Omental fat pad (tissue), 3 donors: ENCODE measurements at regions not wholly inside any gene's neighbourhood (a gene's known extent, or its start where the extent isn't known, plus 50 kb on each side); places are given as distances from the start of the nearest gene placed in this dataset.

Source experiments
- ATAC-seq: fragments of 150-250 bp; one replicate; pipeline ENCODE4 v1.9.1; 2016; ENCODE audit warnings: mild to moderate bottlenecking, moderate library complexity; ENCODE audit not compliant: low FRiP score
- DNase-seq: peaks from one replicate; pipeline ENCODE4 v3.0.0-alpha.2; 2019; ENCODE audit warnings: low spot score
- CTCF ChIP-seq, 3 donors: fragments of 450-650 bp; IDR thresholded peaks; one replicate each; pipeline ENCODE4 v1.5.1; 2016 to 2017; ENCODE audit warnings: antibody characterized with exemption in 3 of 3, mild to moderate bottlenecking in 3 of 3, moderate library complexity in 2 of 3

- no peak for ATAC-seq
- TF ChIP-seq CTCF (IDR thresholded peaks at IDR 0.05) = no peak
- no peak for DNase-seq
Observed at GRCh38 chr1:182293119-182293589, 98.4 kb downstream of the GLUL start.

- DNase-seq (no peak), ATAC-seq (no peak)
- no peak for TF ChIP-seq CTCF (IDR thresholded peaks at IDR 0.05)
Observed at GRCh38 chr1:182292193-182292741, 99.3 kb downstream of the GLUL start.

GRCh38 chr1:182291584-182292192 is 99.9 kb downstream of the GLUL start:
- no peak for TF ChIP-seq CTCF (IDR thresholded peaks at IDR 0.05)
- DNase-seq (no peak), ATAC-seq (no peak)

GRCh38 chr1:182288749-182289604 is 102.6 kb downstream of the GLUL start:
- DNase-seq = no peak
- no peak for TF ChIP-seq CTCF (IDR thresholded peaks at IDR 0.05)
- ATAC-seq = no peak

- DNase-seq (no peak), ATAC-seq (no peak)
- TF ChIP-seq CTCF (IDR thresholded peaks at IDR 0.05) = no peak
Observed at GRCh38 chr1:182286761-182287160, 104.8 kb downstream of the GLUL start.

- no peak for TF ChIP-seq CTCF (IDR thresholded peaks at IDR 0.05)
- ATAC-seq (no peak), DNase-seq (no peak)
Observed at GRCh38 chr1:182283746-182284544, 107.6 kb downstream of the GLUL start.
